HG02884 (cell line): ENCODE measurements at regions not wholly inside any gene's neighbourhood (a gene's known extent, or its start where the extent isn't known, plus 50 kb on each side); places are given as distances from the start of the nearest gene placed in this dataset.

Source experiments
- ATAC-seq: cut with Tn5 transposase; IDR thresholded peaks from one replicate; pipeline ENCODE4 v1.9.1; 2021; ENCODE audit warnings: mild to moderate bottlenecking, moderate library complexity; ENCODE audit not compliant: unreplicated experiment

GRCh38 chr2:2705871-2706270 lies 374.8 kb upstream of the MYT1L start:
- ATAC-seq: no peak

- no peak for ATAC-seq
These were observed 373.5 kb upstream of the MYT1L start for GRCh38 chr2:2704428-2705090.

DNA sequence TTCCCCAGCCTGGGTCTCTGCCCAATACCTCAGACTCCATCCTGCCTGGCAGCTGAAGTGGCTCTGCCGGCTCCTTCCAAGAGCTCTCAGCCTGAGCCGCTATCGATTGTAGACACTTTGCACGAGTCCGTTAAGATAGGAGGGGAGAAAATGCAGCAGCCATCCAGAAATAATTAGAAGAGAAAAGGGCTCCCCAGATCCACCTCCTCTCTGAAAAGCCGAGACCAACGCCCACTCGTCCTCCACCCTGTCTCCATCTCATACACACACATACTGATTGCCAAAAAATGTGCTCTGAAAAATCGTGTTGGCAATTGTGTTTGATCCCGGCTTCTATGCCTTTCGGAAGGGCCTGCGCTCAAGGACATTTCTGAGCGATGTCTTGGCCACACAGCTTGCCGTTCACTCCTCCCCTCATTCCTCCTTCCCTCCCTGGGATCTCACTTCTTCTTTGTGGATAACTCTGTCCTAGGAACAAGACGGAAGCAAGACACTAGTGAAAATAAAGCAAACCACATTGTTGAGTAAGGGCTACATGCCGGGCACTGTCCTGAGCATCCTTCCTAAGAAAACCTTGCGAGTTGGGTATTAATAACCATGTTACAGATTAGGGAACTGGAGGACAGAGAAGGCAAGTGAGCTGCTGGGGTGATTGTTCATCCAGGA lies 372.8 kb upstream of the MYT1L start:
- ATAC-seq: no peak

DNA sequence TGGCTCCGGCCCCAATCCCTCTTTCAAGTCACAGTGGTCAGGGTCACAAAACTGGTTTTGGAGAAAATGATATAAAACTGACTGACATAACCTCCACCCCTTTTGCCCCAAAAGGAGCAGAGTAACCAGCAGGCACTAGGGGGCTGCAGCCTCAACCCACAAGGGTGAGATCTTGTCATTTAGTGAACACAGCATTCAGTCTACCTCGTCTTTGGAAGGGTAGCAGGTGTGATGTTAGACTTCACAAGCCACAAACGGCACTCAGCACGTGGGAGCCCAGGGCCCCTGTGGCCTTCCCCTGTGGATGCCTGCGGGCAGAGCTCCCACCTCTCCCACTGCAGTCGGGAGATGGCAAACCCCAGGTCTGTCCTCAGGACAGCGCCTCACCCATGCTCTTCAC lies 372.1 kb upstream of the MYT1L start:
- no peak for ATAC-seq

- ATAC-seq: no peak
These were observed 371.3 kb upstream of the MYT1L start for GRCh38 chr2:2702385-2702784.

DNA sequence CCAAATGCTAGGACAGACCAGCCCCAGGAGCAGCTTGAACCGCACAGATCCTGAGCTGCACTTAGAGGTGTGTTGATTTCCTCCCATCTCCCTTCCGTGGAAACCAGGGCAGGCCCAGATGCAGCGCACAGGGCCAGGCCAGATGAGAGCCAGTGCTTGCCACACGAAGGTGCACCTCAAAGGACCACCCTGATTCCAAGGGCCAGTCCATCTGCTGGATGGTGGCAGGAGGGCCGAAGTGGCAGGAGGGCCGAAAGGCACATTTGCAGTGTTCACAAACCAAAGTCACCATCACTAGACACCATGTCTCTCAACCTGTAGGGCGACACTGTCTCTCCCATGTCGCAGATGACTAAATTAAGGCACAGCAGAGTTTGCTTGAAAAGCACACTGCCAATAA lies 370.7 kb upstream of the MYT1L start:
- no peak for ATAC-seq

GRCh38 chr2:2701176-2701781 lies 370.2 kb upstream of the MYT1L start:
- ATAC-seq: no peak

- no peak for ATAC-seq
These were observed 368.0 kb upstream of the MYT1L start for GRCh38 chr2:2699121-2699505.

GRCh38 chr2:2698182-2699120 lies 367.4 kb upstream of the MYT1L start:
- no peak for ATAC-seq

DNA sequence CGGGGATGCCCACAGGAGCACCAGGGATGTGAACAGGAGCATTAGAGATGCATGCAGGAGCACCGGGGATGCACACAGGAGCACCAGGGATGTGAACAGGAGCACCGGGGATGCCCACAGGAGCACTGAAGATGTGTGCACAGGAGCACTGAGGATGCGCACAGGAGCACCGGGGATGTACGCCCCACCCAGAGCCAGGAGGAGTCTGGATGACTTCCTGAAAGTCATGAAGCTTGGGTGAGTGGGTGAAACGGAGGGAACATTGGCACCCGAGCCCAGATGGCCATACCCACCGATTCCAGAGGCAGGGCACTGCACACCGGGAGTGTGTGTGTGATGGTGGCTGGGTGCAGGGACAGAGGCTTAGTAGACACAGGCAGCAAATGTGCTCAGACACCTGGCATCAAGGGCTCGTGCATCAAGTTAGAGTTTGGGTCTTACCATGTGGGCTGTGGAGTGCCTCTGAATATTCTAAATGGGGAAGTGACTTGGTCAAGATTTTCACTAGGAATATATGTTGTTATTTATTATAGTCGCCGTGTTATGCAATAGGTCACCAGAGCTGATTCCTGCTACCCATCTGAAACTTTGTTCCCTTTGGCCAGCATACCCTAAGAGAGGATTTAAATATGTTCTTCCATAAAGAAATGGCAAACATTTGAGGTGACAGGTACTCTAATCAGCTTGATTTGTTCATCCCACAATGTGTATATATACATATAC lies 365.8 kb upstream of the MYT1L start:
- no peak for ATAC-seq

DNA sequence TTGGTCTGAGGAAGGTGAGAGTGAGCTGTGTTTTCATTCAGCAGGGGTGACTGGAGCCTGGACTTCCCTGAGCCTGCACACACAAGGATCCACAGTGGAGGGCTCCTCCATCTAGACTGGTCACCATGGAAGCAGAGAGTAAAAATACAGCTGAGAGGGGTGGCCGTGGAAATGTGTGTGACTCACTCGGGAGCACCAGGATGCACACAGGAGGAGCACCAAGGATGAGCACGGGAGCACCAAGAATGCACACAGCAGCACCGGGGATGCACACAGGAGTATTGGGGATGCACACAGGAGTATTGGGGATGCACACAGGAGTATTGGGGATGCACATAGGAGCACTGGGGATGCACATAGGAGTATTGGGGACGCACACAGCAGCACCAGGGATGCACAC lies 365.2 kb upstream of the MYT1L start:
- ATAC-seq: no peak

- ATAC-seq: no peak
These were observed 363.7 kb upstream of the MYT1L start for GRCh38 chr2:2694746-2695145.

DNA sequence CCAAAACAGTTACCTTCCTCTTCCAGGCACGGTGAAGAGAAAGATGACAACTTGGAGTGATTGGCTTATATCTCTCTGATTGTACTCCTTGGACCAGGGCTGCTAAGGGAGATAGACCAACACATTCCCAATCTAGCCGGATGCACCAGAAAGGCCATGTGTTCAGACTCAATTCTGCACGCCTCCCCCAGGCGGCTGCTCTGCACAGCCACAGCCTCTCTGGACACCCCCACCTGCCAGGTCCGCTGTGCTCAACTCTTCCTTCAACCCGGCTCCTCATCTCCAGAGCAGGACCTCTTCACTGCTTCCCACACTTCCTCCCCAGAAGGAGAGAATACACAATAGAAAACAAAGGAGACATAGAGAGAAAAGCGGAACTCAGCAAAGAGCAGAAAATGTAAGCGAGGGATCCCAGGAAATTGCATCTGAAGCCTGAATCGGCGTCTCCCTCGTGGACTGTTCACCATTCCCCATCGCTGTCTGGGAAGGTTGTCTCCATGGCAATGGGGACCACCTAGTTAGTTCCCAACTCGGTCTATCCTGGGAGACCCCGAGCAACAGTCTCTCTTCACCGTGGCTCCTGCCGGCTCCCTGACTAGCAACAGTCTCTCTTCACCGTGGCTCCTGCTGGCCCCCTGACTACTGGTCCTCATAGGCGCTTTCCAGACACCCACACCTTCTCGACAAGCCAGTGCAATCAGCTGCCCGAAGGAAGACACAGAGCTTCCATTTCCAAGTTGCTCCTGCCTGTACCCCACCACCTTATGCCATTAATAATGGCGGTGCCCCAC lies 361.7 kb upstream of the MYT1L start:
- ATAC-seq: no peak

- ATAC-seq: no peak
These were observed 360.3 kb upstream of the MYT1L start for GRCh38 chr2:2691419-2691818.

- no peak for ATAC-seq
These were observed 359.9 kb upstream of the MYT1L start for GRCh38 chr2:2690985-2691384.

DNA sequence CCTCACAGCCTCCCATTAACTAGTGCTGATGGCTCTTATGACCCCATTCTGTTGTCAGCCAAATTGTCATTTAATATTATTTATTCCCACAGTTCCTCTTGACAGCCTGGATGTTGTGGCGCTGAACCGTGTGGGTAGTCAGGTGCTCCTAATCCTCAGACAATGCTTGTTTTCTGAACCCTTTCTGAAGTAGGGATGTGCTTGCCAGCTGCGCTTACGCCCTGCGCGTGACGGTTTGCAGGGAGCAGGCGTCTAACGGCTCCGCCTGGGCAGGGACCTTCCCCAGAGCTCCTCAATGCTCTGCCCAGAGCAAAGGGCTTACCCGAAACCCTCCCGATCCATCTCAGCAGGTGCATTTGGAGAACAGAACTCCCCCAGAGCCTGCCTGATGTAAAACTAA lies 358.2 kb upstream of the MYT1L start:
- no peak for ATAC-seq

GRCh38 chr2:2688254-2688653 lies 357.2 kb upstream of the MYT1L start:
- ATAC-seq: no peak

DNA sequence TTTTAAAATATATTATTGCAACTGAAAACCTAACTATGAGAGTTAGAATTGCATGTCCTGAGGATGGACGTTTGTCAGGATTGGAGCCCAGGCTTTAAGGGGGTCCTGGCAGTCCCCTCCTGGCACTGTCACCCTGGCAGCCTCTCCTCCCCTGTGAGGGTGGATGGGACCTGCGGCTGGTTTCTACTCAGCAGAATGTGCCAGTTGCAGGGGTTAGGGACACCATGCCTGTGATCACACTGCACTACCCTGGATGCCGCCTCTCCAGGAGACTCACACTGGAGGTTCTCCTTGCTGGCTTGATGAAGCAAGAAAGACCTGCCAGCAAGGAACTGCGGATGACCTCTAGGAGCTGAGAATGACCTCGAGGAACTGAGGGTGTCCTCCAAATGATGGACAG lies 356.7 kb upstream of the MYT1L start:
- ATAC-seq: no peak

DNA sequence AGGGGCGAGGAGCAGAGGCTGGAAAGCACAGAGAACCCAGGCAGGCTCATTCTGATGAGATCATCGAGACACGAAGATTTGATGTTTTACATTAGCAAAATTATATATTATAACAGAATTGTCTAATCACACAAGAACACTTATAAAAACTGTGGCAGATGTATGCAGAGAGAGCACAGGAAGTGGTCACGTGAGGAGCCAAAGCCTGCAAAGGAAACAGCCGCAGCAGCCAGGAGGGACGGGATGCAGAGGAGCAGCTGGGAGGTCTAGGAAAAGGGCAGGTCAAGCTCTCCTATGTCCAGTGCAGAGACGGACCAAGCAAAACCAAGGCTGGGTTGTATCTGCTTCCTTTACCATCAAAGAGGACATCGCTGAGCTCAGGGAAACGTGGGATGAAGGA lies 355.1 kb upstream of the MYT1L start:
- ATAC-seq: no peak

- no peak for ATAC-seq
These were observed 352.6 kb upstream of the MYT1L start for GRCh38 chr2:2683606-2684224.
